Glutamatergic neuron (in vitro differentiated cells): ENCODE measurements at regions not wholly inside any gene's neighbourhood (a gene's known extent, or its start where the extent isn't known, plus 50 kb on each side); places are given as distances from the start of the nearest gene placed in this dataset.

Experiments used
- DNase-seq: peaks from one replicate; pipeline ENCODE4 v3.0.0; 2022
- H3K27ac Mint-ChIP-seq: one replicate; pipeline ENCODE4 v1.8.0; 2020; ENCODE audit warnings: mild to moderate bottlenecking, mixed read lengths, inconsistent platforms; ENCODE audit not compliant: unreplicated experiment
- H3K27me3 Mint-ChIP-seq: one replicate; pipeline ENCODE4 v1.8.0; 2020; ENCODE audit warnings: mild to moderate bottlenecking, moderate library complexity, mixed read lengths, inconsistent platforms; ENCODE audit not compliant: unreplicated experiment
- H3K36me3 Mint-ChIP-seq: one replicate; pipeline ENCODE4 v1.8.0; 2020; ENCODE audit warnings: mild to moderate bottlenecking, mixed read lengths, inconsistent platforms; ENCODE audit not compliant: unreplicated experiment
- H3K4me1 Mint-ChIP-seq: one replicate; pipeline ENCODE4 v1.8.0; 2020; ENCODE audit warnings: mild to moderate bottlenecking, low read depth, mixed read lengths, inconsistent platforms; ENCODE audit not compliant: unreplicated experiment
- H3K4me3 Mint-ChIP-seq: one replicate; pipeline ENCODE4 v1.8.0; 2020; ENCODE audit warnings: mild to moderate bottlenecking, mixed read lengths, inconsistent platforms; ENCODE audit not compliant: unreplicated experiment
- H3K9me3 Mint-ChIP-seq: one replicate; pipeline ENCODE4 v1.8.0; 2020; ENCODE audit warnings: mild to moderate bottlenecking, moderate library complexity, mixed read lengths, inconsistent platforms; ENCODE audit not compliant: unreplicated experiment
- TF ChIP-seq, protein P1 (sequence below): fragments of 200-600 bp; sonication (generic); IDR thresholded peaks from one replicate; pipeline ENCODE4 v1.5.0; 2021; ENCODE audit not compliant: partially characterized antibody, unreplicated experiment

DNA sequence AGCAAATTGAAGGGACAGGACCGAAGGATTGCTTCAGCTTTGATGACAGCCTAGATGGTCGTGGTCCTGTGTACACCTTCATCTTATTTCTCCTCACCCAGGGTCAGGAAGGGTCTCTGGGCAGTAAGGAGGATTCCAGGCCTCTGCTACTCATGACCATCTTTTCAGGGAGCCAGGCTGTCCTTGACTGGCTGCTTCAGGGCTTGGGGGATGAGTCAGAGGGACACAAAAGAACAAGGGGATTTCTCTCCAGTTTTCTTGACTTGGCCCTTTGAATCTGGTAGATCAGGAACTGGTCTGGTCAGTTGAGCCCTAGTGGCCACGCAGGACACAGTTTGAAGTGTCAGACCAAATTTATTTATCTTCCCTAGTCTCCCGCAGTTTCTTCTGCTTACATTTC is 402.1 kb upstream of the CHD6 start:
- H3K4me3 Mint-ChIP-seq, result no peak overlapping the region
- peaks cover 3% of the 10 kb centered on the region for H3K27me3 Mint-ChIP-seq
- H3K27ac Mint-ChIP-seq, result no peak overlapping the region
- no peaks in the 10 kb centered on the region for H3K36me3 Mint-ChIP-seq
- H3K9me3 Mint-ChIP-seq, result no peaks in the 10 kb centered on the region
- TF ChIP-seq, protein P1, sequence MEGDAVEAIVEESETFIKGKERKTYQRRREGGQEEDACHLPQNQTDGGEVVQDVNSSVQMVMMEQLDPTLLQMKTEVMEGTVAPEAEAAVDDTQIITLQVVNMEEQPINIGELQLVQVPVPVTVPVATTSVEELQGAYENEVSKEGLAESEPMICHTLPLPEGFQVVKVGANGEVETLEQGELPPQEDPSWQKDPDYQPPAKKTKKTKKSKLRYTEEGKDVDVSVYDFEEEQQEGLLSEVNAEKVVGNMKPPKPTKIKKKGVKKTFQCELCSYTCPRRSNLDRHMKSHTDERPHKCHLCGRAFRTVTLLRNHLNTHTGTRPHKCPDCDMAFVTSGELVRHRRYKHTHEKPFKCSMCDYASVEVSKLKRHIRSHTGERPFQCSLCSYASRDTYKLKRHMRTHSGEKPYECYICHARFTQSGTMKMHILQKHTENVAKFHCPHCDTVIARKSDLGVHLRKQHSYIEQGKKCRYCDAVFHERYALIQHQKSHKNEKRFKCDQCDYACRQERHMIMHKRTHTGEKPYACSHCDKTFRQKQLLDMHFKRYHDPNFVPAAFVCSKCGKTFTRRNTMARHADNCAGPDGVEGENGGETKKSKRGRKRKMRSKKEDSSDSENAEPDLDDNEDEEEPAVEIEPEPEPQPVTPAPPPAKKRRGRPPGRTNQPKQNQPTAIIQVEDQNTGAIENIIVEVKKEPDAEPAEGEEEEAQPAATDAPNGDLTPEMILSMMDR, result no peak
- DNase-seq, result no peak
- no peaks in the 10 kb centered on the region for H3K4me1 Mint-ChIP-seq

DNA sequence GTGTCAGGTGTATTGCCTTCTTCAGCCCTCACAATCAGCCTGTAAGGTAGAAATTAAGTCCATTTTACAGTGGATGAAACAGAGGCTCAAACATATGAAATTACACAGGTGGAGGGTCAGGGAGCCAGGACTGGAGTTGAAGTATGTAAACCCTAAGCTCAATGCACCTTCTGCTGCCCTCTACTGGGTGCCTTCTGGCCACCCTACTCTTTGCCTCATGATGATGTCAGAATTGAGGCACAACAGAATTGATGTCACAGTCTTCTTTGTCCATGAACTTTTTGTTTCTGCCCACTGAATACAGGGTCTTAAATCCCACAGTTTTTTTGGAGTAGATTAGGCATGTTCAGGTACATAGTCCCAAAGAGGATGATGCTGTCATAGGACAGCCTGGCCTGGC is 400.8 kb upstream of the CHD6 start:
- TF ChIP-seq, protein P1, result peak; percentile 8
- H3K4me3 Mint-ChIP-seq, result no peak overlapping the region
- H3K27me3 Mint-ChIP-seq, result peaks cover 3% of the 10 kb centered on the region
- no peaks in the 10 kb centered on the region for H3K36me3 Mint-ChIP-seq
- DNase-seq, result no peak
- H3K9me3 Mint-ChIP-seq, result no peaks in the 10 kb centered on the region
- H3K27ac Mint-ChIP-seq, result no peak overlapping the region
- H3K4me1 Mint-ChIP-seq, result no peaks in the 10 kb centered on the region

DNA sequence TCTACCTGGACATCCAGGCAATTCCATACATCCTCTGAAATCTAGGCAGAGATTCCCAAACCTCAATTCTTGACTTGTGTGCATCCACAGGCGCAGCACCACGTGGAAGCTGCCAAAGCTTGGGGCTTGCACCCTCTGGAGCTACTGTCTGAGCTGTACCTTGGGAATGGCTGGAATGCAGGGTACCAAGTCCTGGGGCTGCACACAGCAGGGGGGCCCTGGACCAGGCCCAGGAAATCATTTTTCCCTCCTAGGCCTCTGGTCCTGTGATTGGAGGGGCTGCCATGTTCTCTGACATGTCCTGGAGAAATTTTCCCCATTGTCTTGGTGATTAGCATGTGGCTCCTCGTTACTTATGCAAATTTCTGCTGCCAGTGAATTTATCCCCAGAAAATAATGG is 391.9 kb upstream of the CHD6 start:
- peaks cover 8% of the 10 kb centered on the region for H3K36me3 Mint-ChIP-seq
- H3K27me3 Mint-ChIP-seq, result no peaks in the 10 kb centered on the region
- H3K4me1 Mint-ChIP-seq, result no peaks in the 10 kb centered on the region
- DNase-seq, result no peak
- no peak overlapping the region for H3K27ac Mint-ChIP-seq
- no peak overlapping the region for H3K4me3 Mint-ChIP-seq
- TF ChIP-seq, protein P1, result no peak
- H3K9me3 Mint-ChIP-seq, result no peaks in the 10 kb centered on the region

DNA sequence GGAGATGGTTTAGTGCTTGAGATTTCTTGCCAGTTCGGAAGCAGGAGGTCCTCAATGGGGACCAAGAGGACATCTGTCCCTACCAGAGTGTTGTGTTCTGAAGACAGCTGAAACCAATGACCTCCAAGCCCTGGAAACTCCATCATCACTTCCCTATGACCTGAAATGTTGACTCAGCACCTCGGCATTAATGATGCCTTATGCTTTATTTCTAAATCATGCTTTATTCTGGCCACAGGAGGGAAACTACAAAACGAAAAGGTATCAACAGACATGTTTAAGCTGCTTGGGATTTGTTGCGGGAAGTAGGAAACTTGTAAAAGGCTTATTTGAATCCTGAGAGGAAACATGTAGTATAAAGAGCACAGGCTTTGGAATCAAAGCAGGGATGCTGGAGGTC is 389.1 kb upstream of the CHD6 start:
- no peaks in the 10 kb centered on the region for H3K4me1 Mint-ChIP-seq
- H3K27me3 Mint-ChIP-seq, result no peaks in the 10 kb centered on the region
- no peak overlapping the region for H3K4me3 Mint-ChIP-seq
- H3K36me3 Mint-ChIP-seq, result peaks cover 8% of the 10 kb centered on the region
- DNase-seq, result no peak
- TF ChIP-seq, protein P1, result no peak
- no peaks in the 10 kb centered on the region for H3K9me3 Mint-ChIP-seq
- no peak overlapping the region for H3K27ac Mint-ChIP-seq

DNA sequence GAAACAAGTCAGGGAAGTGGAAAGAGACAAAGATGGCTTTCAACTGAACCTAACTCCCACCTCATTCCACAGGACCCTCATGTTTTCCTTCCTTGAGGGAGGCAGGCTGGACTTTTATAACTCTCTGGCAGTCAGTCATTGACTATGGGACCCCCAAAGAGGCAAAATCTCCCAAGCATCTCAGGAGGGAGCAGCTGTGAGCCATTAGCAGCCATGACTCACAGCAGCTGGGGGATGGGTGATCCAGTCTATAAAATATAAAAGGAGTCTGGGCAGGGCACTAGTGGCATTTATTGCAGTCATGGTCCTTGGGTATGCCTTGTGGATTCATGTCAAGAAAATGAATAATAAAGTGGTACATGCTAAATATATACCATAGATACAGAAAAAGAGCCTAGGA is 387.0 kb upstream of the CHD6 start:
- Mint-ChIP-seq H3K4me3 (no peak overlapping the region), H3K9me3 (no peaks in the 10 kb centered on the region), H3K36me3 (no peaks in the 10 kb centered on the region), H3K27ac (no peak overlapping the region), H3K4me1 (no peaks in the 10 kb centered on the region), H3K27me3 (no peaks in the 10 kb centered on the region)
- DNase-seq, result no peak
- TF ChIP-seq, protein P1, result no peak
